ENCODE measurements at regions not wholly inside any gene's neighbourhood (a gene's known extent, or its start where the extent isn't known, plus 50 kb on each side); places are given as distances from the start of the nearest gene placed in this dataset.
A peak's percentile ranks its signal among the peaks of the same experiment; 100 is the strongest.

DNA sequence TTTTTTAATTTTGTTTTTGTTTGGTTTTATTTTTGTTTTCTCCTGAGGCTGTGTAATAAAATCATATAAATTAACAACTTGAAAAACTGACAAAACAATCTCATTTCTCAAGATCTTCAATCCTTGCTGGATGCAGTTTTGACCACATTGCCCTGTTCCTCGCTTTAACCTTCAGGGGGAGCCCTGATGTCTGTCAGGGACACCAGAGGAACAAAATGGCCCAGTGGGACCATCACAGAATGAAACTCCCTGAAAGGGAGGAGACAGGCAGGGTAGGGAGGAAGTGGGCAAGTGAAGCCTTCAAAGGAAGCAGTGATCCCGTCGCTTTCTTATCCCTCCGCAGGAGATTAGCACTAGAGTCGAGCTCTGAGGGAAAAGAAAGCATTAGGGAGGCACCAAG is 274.9 kb upstream of the LDB2 start:
- in situ Hi-C loops (cut with HindIII; ENCODE audit: low sequenced_read_pairs) = no loop called here
- DNase-seq (ENCODE audit: low read depth) = no peak
- TF ChIP-seq, protein P1, sequence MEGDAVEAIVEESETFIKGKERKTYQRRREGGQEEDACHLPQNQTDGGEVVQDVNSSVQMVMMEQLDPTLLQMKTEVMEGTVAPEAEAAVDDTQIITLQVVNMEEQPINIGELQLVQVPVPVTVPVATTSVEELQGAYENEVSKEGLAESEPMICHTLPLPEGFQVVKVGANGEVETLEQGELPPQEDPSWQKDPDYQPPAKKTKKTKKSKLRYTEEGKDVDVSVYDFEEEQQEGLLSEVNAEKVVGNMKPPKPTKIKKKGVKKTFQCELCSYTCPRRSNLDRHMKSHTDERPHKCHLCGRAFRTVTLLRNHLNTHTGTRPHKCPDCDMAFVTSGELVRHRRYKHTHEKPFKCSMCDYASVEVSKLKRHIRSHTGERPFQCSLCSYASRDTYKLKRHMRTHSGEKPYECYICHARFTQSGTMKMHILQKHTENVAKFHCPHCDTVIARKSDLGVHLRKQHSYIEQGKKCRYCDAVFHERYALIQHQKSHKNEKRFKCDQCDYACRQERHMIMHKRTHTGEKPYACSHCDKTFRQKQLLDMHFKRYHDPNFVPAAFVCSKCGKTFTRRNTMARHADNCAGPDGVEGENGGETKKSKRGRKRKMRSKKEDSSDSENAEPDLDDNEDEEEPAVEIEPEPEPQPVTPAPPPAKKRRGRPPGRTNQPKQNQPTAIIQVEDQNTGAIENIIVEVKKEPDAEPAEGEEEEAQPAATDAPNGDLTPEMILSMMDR (IDR thresholded peaks at IDR 0.05; ENCODE audit: low read depth, low read length, missing control alignments) = peak; percentile 30
- H3K4me3 ChIP-seq (ENCODE audit: low read depth, low read length) = no peak overlapping the region

DNA sequence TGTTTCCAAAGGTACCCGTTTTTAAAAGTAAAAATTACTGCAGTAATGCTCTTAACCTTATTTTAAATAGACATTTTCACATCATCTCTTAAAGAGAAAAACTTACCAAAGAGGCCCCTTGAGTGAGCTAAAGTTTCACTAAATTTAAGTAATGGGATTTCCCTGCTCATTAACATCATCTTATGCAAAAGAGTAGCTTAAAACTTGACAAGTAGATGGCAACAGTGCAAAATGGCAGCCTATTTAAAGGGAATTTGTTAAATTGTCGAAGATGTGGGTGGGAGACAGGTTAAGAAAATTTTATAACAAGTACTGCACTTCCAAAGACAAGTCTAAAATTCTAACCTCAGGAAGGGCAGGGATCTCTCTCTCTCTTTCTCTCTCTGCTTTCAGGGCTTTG is 271.7 kb upstream of the LDB2 start:
- in situ Hi-C loops (cut with HindIII; ENCODE audit: low sequenced_read_pairs) = no loop called here
- TF ChIP-seq, protein P1 (IDR thresholded peaks at IDR 0.05; ENCODE audit: low read depth, low read length, missing control alignments) = no peak

DNA sequence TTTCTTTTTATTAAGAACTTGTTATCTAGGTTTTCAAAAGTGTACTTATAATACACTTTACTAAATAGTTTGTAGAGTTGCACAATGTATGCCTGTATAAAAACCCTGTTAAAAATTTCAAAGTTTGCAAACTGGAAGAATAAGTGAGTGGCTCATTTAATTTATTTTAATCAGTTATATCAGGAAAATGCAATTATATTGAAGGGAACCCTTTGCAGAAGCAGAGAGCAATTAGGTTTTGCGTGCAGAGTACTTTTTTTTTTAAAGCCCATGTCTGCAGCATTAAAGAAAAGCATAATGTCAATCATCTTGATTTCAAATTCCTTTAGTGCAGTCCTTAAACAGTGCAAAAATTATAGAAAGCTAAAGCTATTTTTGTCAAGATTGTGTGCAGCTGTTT is 271.3 kb upstream of the LDB2 start:
- H3K4me3 ChIP-seq (ENCODE audit: low read depth, low read length) = no peak overlapping the region
- no peak for DNase-seq (ENCODE audit: low read depth)
- TF ChIP-seq, protein P1 (IDR thresholded peaks at IDR 0.05; ENCODE audit: low read depth, low read length, missing control alignments) = no peak
- in situ Hi-C loops (cut with HindIII; ENCODE audit: low sequenced_read_pairs) = loop anchor here (5.0 kb wide), 1 partner anchor 72 kb away; no protein-coding TSS in a partner anchor

More for the DNA sequence above, 271.7 kb upstream of the LDB2 start:
- no peak for DNase-seq (ENCODE audit: low read depth)
- no peak overlapping the region for H3K4me3 ChIP-seq (ENCODE audit: low read depth, low read length)

DNA sequence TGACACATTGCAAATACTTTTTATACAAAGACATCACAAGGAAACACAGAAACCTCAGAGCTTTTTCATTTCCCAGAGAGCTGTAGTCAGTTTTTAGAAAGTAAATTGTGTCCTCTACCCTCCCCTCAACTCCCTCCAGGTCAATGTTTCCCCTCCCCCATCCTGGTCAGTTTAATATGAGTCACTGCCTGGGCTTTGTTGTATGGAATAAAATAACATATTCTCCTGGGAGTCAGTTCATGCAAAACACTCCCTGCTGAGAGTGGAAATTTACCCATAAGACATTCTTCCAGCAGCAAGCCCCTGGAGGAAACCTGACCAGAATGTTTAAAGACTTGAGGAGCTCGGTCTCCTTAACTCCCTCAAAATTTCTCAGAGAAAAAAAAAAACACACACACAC is 270.1 kb upstream of the LDB2 start:
- H3K4me3 ChIP-seq (ENCODE audit: low read depth, low read length) = no peak overlapping the region
- TF ChIP-seq, protein P1 (IDR thresholded peaks at IDR 0.05; ENCODE audit: low read depth, low read length, missing control alignments) = no peak
- in situ Hi-C loops (cut with HindIII; ENCODE audit: low sequenced_read_pairs) = loop anchor here (5.0 kb wide), 1 partner anchor 71 kb away; no protein-coding TSS in a partner anchor
- DNase-seq (ENCODE audit: low read depth) = peak; percentile 89

DNA sequence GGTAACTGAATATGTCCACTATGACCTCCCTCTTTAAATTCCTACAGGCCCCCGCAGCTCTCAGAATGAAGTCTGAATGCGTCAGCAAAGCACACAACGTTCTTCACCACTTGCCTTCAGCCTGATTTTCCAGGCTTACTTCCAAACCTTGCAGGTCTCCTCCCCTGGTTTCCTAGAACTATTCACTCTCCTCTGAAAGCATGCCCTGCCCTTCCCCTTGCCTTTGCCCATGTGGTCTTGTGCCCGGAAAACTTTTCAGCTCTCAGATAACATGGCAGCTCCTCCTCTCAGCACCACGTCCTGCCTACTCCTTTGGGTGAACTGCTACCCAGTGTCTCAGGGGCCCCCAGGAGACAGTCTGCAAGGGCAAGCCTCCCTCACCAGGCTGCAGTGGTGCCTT is 268.5 kb upstream of the LDB2 start:
- peak; percentile 29 for DNase-seq (ENCODE audit: low read depth)
- no peak overlapping the region for H3K4me3 ChIP-seq (ENCODE audit: low read depth, low read length)
- TF ChIP-seq, protein P1 (IDR thresholded peaks at IDR 0.05; ENCODE audit: low read depth, low read length, missing control alignments) = no peak
- in situ Hi-C loops (cut with HindIII; ENCODE audit: low sequenced_read_pairs) = loop anchor here (5.0 kb wide), 1 partner anchor 70 kb away; no protein-coding TSS in a partner anchor

DNA sequence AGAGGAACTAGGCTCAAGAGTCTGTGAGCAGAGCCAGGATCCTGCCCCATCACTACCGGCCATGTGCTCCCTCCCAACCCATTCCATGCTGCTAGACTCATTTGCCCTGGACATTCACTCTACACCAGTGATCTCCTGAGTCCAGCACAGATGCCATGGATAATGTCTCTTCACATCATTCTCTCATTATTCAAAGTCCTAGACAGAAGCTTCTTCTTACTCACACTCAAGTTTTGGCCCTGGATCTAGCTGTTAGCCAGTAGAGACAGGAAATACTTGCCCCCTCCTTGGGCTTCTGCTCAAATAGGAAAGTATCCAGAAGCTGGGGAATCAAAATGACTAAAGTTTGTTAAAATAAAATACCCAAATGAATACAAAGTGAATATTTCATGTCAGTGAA is 266.8 kb upstream of the LDB2 start:
- DNase-seq (ENCODE audit: low read depth) = no peak
- no peak overlapping the region for H3K4me3 ChIP-seq (ENCODE audit: low read depth, low read length)
- in situ Hi-C loops (cut with HindIII; ENCODE audit: low sequenced_read_pairs) = loop anchor here (5.0 kb wide), 1 partner anchor 68 kb away; no protein-coding TSS in a partner anchor
- TF ChIP-seq, protein P1 (IDR thresholded peaks at IDR 0.05; ENCODE audit: low read depth, low read length, missing control alignments) = no peak

Measured in astrocyte of the cerebellum (primary cell).